HepG2 (cell line): ENCODE measurements at regions not wholly inside any gene's neighbourhood (a gene's known extent, or its start where the extent isn't known, plus 50 kb on each side); places are given as distances from the start of the nearest gene placed in this dataset.
A peak's percentile ranks its signal among the peaks of the same experiment; 100 is the strongest.

Experiments
- CHD4 ChIP-seq: fragments of 200-600 bp; sonication (generic); IDR thresholded peaks from 2 replicates; pipeline ENCODE4 v1.7.0; 2017; ENCODE audit warnings: mild to moderate bottlenecking, low read length, borderline replicate concordance
- ELF3 ChIP-seq: IDR thresholded peaks from 2 replicates; pipeline ENCODE4 v1.6.1; 2016; ENCODE audit warnings: missing genetic modification reagents, missing compliant biosample characterization
- FOXO1 ChIP-seq: sonication (generic); formaldehyde crosslinking; IDR thresholded peaks from 2 replicates; pipeline ENCODE4 v1.4.0; 2020; ENCODE audit warnings: missing genetic modification reagents
- HCFC1 ChIP-seq: fragments of 150-350 bp; IDR thresholded peaks from 2 replicates; pipeline ENCODE4 v1.6.1; 2014; ENCODE audit warnings: low read depth, low read length
- MED1 ChIP-seq: sonication (generic); formaldehyde crosslinking; IDR thresholded peaks from 2 replicates; pipeline ENCODE4 v1.4.0; 2020; ENCODE audit warnings: missing genetic modification reagents
- NFYC ChIP-seq: IDR thresholded peaks from 2 replicates; pipeline ENCODE4 v1.6.1; 2016; ENCODE audit warnings: missing genetic modification reagents, missing compliant biosample characterization
- NR2F2 ChIP-seq: IDR thresholded peaks from 2 replicates; pipeline ENCODE4 v1.6.1; 2012; ENCODE audit warnings: low read depth, inconsistent platforms, borderline replicate concordance
- POLR2G ChIP-seq: fragments of 200-400 bp; formaldehyde crosslinking; IDR thresholded peaks from 2 replicates; pipeline ENCODE4 v1.6.1; 2018; ENCODE audit warnings: mild to moderate bottlenecking, low read depth, low read length, moderate library complexity
- REPIN1 ChIP-seq: sonication (generic); formaldehyde crosslinking; IDR thresholded peaks from 2 replicates; pipeline ENCODE4 v1.8.0; 2022; ENCODE audit warnings: missing genetic modification reagents, low read depth, mild to moderate bottlenecking, borderline replicate concordance
- RXRB ChIP-seq: IDR thresholded peaks from 2 replicates; pipeline ENCODE4 v1.6.1; 2016; ENCODE audit warnings: borderline replicate concordance, missing genetic modification reagents, missing compliant biosample characterization
- ZNF451 ChIP-seq: sonication (generic); formaldehyde crosslinking; IDR thresholded peaks from 2 replicates; pipeline ENCODE4 v1.5.0; 2020; ENCODE audit warnings: mild to moderate bottlenecking, missing genetic modification reagents
- TF ChIP-seq, protein P1 (sequence below): sonication (generic); formaldehyde crosslinking; IDR thresholded peaks from 2 replicates; pipeline ENCODE4 v1.9.0; 2021; ENCODE audit warnings: missing genetic modification reagents, borderline replicate concordance
- TF ChIP-seq, protein P2 (sequence below): sonication (generic); formaldehyde crosslinking; IDR thresholded peaks from 2 replicates; pipeline ENCODE4 v1.4.0; 2020; ENCODE audit warnings: missing genetic modification reagents
- TF ChIP-seq, protein P3 (sequence below): sonication (generic); formaldehyde crosslinking; IDR thresholded peaks from 2 replicates; pipeline ENCODE4 v1.4.0; 2020; ENCODE audit warnings: missing genetic modification reagents
- TF ChIP-seq, protein P4 (sequence below): sonication (generic); formaldehyde crosslinking; conservative IDR thresholded peaks from 2 replicates; pipeline ENCODE4 v1.8.0; 2022; ENCODE audit warnings: low read depth, missing genetic modification reagents
- TF ChIP-seq, protein P5 (sequence below): sonication (generic); formaldehyde crosslinking; IDR thresholded peaks from 2 replicates; pipeline ENCODE4 v1.4.0; 2020; ENCODE audit warnings: mild to moderate bottlenecking, missing genetic modification reagents

DNA sequence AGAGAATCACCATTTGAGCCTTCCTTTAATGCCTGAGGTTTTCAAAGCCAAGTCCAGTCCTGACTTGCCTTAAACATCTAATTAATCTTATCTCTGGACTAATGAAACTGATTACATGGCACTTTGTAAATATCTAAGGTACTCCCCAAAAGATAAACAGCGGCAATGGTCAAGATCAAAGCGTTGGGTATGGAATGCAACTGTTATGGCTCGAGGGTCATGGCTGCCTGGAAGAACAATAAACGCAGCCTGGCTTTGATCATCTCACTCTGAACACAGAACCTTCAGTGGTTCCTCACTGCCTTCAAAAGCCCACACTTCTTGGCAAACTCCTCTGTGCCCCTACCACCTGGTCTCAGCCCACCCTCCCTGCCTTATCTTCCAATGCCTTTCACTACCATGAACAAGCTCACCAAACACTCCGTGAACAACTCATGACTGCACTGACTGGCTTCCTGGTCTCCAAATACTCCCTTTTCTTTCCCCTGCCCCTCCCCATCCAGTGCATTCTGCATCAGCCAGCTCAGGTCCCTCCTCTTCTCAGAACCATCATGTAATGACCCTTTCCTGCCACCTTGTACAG, 150.2 kb upstream of the NFE2L3 start (continued):
- TF ChIP-seq, protein P1, sequence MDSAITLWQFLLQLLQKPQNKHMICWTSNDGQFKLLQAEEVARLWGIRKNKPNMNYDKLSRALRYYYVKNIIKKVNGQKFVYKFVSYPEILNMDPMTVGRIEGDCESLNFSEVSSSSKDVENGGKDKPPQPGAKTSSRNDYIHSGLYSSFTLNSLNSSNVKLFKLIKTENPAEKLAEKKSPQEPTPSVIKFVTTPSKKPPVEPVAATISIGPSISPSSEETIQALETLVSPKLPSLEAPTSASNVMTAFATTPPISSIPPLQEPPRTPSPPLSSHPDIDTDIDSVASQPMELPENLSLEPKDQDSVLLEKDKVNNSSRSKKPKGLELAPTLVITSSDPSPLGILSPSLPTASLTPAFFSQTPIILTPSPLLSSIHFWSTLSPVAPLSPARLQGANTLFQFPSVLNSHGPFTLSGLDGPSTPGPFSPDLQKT (CRISPR knock-in tag) = no peak
- TF ChIP-seq, protein P2, sequence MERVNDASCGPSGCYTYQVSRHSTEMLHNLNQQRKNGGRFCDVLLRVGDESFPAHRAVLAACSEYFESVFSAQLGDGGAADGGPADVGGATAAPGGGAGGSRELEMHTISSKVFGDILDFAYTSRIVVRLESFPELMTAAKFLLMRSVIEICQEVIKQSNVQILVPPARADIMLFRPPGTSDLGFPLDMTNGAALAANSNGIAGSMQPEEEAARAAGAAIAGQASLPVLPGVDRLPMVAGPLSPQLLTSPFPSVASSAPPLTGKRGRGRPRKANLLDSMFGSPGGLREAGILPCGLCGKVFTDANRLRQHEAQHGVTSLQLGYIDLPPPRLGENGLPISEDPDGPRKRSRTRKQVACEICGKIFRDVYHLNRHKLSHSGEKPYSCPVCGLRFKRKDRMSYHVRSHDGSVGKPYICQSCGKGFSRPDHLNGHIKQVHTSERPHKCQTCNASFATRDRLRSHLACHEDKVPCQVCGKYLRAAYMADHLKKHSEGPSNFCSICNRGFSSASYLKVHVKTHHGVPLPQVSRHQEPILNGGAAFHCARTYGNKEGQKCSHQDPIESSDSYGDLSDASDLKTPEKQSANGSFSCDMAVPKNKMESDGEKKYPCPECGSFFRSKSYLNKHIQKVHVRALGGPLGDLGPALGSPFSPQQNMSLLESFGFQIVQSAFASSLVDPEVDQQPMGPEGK (CRISPR knock-in tag) = peak; percentile 75
- TF ChIP-seq NFYC (CRISPR knock-in tag) (no peak), MED1 (CRISPR knock-in tag) (peak; percentile 48), FOXO1 (CRISPR knock-in tag) (peak; percentile 72; the same call in 1 of the 2 replicates), CHD4 (peak; percentile 54; the same call in 1 of the 2 replicates), RXRB (CRISPR knock-in tag) (0 out of 2 replicates have a peak, but pooled peaks have one; percentile 43), NR2F2 (peak; percentile 91), ELF3 (no peak), POLR2G (no peak), REPIN1 (CRISPR knock-in tag) (no peak), ZNF451 (CRISPR knock-in tag) (no peak), HCFC1 (no peak)
- TF ChIP-seq, protein P3, sequence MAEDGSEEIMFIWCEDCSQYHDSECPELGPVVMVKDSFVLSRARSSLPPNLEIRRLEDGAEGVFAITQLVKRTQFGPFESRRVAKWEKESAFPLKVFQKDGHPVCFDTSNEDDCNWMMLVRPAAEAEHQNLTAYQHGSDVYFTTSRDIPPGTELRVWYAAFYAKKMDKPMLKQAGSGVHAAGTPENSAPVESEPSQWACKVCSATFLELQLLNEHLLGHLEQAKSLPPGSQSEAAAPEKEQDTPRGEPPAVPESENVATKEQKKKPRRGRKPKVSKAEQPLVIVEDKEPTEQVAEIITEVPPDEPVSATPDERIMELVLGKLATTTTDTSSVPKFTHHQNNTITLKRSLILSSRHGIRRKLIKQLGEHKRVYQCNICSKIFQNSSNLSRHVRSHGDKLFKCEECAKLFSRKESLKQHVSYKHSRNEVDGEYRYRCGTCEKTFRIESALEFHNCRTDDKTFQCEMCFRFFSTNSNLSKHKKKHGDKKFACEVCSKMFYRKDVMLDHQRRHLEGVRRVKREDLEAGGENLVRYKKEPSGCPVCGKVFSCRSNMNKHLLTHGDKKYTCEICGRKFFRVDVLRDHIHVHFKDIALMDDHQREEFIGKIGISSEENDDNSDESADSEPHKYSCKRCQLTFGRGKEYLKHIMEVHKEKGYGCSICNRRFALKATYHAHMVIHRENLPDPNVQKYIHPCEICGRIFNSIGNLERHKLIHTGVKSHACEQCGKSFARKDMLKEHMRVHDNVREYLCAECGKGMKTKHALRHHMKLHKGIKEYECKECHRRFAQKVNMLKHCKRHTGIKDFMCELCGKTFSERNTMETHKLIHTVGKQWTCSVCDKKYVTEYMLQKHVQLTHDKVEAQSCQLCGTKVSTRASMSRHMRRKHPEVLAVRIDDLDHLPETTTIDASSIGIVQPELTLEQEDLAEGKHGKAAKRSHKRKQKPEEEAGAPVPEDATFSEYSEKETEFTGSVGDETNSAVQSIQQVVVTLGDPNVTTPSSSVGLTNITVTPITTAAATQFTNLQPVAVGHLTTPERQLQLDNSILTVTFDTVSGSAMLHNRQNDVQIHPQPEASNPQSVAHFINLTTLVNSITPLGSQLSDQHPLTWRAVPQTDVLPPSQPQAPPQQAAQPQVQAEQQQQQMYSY = no peak
- TF ChIP-seq, protein P4, sequence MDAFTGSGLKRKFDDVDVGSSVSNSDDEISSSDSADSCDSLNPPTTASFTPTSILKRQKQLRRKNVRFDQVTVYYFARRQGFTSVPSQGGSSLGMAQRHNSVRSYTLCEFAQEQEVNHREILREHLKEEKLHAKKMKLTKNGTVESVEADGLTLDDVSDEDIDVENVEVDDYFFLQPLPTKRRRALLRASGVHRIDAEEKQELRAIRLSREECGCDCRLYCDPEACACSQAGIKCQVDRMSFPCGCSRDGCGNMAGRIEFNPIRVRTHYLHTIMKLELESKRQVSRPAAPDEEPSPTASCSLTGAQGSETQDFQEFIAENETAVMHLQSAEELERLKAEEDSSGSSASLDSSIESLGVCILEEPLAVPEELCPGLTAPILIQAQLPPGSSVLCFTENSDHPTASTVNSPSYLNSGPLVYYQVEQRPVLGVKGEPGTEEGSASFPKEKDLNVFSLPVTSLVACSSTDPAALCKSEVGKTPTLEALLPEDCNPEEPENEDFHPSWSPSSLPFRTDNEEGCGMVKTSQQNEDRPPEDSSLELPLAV (CRISPR knock-in tag) = no peak
- TF ChIP-seq, protein P5, sequence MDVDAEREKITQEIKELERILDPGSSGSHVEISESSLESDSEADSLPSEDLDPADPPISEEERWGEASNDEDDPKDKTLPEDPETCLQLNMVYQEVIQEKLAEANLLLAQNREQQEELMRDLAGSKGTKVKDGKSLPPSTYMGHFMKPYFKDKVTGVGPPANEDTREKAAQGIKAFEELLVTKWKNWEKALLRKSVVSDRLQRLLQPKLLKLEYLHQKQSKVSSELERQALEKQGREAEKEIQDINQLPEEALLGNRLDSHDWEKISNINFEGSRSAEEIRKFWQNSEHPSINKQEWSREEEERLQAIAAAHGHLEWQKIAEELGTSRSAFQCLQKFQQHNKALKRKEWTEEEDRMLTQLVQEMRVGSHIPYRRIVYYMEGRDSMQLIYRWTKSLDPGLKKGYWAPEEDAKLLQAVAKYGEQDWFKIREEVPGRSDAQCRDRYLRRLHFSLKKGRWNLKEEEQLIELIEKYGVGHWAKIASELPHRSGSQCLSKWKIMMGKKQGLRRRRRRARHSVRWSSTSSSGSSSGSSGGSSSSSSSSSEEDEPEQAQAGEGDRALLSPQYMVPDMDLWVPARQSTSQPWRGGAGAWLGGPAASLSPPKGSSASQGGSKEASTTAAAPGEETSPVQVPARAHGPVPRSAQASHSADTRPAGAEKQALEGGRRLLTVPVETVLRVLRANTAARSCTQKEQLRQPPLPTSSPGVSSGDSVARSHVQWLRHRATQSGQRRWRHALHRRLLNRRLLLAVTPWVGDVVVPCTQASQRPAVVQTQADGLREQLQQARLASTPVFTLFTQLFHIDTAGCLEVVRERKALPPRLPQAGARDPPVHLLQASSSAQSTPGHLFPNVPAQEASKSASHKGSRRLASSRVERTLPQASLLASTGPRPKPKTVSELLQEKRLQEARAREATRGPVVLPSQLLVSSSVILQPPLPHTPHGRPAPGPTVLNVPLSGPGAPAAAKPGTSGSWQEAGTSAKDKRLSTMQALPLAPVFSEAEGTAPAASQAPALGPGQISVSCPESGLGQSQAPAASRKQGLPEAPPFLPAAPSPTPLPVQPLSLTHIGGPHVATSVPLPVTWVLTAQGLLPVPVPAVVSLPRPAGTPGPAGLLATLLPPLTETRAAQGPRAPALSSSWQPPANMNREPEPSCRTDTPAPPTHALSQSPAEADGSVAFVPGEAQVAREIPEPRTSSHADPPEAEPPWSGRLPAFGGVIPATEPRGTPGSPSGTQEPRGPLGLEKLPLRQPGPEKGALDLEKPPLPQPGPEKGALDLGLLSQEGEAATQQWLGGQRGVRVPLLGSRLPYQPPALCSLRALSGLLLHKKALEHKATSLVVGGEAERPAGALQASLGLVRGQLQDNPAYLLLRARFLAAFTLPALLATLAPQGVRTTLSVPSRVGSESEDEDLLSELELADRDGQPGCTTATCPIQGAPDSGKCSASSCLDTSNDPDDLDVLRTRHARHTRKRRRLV = no peak
